GM18873 (cell line): ENCODE measurements at regions not wholly inside any gene's neighbourhood (a gene's known extent, or its start where the extent isn't known, plus 50 kb on each side); places are given as distances from the start of the nearest gene placed in this dataset.

Experiments
- ATAC-seq: cut with Tn5 transposase; IDR thresholded peaks from one replicate; pipeline ENCODE4 v1.9.1; 2021; ENCODE audit warnings: mild to moderate bottlenecking, moderate library complexity, moderate number of reproducible peaks; ENCODE audit not compliant: unreplicated experiment, low FRiP score

DNA sequence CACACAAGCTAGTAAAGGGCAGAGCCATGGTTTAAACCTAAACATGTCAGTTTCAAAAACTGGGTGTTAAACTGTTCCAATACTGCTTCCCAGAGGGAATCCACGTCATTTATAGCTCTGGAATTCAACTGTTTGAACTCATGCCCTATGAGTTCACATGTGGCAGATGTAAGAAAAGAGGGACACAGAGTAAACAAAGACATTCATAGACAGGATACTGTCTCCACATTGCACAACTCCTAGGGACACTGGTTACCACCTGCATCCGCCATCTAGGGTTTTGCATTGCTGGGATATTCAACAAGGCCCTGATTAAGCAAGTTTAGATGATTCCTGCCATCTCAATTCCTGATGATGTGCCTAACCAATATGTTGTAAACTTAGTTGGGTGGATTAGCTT lies 134.1 kb upstream of the COL8A1 start:
- no peak for ATAC-seq

- ATAC-seq: no peak
These were observed 135.0 kb upstream of the COL8A1 start for GRCh38 chr3:99503350-99503749.

- ATAC-seq: no peak
These were observed 135.5 kb upstream of the COL8A1 start for GRCh38 chr3:99502871-99503270.

DNA sequence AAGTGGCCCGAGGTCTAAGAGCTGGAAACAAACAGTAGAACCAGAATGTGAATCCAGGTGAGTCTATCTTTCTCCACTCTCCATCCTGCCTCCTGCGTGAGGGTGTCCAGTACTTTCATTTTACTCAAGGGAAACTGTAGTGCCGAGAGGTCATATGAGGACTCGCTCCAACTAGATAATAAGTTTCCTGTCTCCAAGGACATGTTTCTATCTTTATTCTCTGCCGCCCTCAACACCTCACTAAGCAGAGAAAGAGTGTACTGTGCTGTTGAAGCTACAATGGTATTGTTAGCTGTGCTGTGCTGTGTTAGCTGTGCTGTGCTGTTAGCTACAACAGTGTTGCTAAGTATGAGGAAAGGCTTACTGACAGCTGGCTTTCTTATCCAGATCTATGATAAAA lies 137.9 kb upstream of the COL8A1 start:
- no peak for ATAC-seq

DNA sequence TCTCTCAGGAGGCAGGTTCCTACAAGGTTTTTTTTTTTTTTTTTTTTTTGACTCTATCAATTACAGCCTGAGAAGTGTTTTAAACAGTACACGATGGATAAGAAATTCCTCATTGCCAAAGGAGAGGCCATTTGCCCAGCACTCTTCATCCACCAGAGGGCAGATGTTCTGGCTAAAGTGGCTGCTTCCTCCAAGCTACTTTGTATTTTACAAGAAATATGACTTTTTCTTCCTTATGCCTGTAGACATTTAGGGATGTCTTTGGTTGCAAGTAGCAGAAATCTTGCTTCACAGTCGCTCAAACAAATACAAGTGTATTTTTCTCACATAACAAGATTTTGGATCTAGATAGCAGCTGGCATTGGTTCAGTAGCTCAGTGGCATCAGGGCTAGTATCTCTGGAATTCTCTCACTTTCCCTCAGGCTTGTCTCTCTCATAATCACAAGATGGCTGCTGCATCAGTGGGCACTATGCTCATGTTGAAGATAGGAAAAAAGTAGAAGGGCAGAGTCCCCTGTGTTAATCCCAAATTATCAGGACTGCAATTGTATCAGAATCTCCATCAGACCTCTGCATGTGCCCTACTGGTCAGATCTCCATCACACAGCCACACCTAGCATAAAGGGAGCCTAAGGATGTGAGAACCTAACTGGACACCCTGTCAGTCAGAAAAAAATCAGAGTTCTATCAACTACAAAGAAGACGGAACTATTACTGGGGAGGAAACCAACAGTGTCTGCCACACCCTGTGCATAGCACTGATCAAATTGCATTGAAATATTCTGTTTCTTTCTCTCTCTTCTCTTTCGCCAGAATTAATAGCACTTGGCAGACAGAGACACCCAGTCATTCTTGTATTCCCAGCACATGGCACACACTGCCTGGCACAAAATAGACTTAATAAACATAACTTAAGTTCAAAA lies 138.9 kb upstream of the COL8A1 start:
- no peak for ATAC-seq

- no peak for ATAC-seq
These were observed 139.7 kb upstream of the COL8A1 start for GRCh38 chr3:99498550-99499234.

DNA sequence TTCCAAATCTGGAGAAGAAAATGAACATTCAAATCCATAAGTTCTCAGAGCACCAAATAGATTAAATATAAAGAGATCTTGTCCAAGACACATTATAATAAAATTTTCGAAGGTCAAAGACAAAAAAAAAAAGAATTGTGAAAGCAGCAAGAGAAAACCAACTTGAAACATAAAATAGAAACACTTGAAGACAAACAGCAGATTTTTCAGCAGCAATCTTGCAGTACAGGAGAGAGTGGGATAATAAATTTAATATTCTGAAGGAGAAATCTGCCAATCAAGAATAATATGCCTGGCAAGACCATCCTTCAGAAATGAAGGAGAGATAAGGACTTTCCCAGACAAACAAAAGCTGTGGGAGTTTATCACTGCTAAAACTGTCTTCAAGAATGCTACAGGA lies 150.5 kb upstream of the COL8A1 start:
- ATAC-seq: no peak

GRCh38 chr3:99485286-99485685 lies 153.1 kb upstream of the COL8A1 start:
- ATAC-seq: no peak

DNA sequence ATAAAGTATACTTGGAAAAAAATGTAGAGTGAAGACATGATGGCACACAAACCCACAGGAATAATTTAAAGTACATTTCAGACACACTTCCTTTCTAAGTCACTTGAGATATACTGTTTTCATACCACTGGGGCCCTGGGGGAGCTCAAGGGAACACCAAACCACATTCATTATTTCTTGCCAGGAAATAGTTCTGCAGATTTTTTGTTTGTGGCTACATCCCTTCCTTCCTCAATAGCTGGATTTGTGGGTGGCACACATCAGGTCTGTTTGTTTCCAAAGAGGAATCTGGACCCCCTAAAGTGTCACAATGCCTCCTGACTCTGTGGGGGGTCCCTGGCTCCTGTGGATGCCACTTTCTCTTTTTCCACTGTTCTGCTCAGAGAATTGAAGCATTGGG lies 153.5 kb upstream of the COL8A1 start:
- no peak for ATAC-seq

- ATAC-seq: no peak
These were observed 154.6 kb upstream of the COL8A1 start for GRCh38 chr3:99483841-99484240.

DNA sequence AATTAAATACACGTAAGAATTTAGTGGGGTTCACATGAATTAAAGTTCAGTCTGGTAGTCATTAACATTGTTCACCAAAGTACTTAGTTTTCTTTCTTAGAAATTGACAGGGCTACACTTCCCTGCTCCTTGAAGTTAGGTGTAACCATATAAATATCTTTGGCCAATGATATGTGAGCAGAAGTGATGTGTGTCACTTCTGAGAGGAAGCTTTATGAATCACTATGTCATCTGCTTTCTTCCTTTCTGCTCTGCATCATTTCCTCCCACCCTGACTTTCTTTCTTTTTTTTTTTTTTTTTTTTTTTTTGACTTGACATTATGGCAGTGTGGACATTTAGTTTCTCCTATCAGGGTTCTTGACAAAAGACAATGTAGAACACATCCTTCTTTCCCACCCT lies 156.2 kb upstream of the COL8A1 start:
- ATAC-seq: no peak

DNA sequence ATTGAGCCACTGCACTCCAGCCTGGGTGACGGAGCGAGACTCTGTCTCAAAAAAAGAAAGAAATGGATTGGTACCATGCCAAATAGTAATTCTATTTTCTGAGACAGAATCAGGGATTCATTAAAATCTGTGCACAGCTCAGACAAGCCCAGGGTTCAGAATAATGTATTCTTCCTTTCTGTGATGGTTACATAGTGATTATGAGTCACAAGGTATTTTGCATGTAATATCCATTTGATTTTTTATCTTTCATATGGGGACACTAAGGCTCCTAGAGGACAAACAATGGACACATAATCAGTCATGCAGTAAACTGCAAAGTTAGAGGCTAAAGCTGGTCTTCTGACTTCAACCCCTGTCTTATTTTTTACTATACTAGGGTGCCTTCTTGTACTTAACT lies 156.8 kb upstream of the COL8A1 start:
- ATAC-seq: no peak

- no peak for ATAC-seq
These were observed 158.6 kb upstream of the COL8A1 start for GRCh38 chr3:99479768-99480167.

DNA sequence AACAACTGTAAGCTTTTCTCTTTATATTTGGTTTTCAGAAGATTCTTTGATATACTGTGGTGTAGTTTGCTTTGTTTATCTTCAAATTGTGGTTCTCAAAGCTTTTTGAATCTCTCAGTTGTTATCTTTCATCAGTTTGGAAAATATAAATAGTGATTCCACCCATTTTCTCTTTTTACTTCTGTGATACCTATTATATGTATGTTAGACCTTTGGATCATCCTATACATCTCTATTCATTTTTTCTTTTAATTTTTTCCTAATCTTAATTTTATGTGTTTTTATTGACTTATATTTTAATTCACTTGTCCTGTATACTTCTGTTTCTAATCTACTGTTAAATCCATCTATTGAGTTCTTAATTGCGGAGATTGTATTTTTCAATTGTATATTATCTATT lies 160.7 kb upstream of the COL8A1 start:
- no peak for ATAC-seq

DNA sequence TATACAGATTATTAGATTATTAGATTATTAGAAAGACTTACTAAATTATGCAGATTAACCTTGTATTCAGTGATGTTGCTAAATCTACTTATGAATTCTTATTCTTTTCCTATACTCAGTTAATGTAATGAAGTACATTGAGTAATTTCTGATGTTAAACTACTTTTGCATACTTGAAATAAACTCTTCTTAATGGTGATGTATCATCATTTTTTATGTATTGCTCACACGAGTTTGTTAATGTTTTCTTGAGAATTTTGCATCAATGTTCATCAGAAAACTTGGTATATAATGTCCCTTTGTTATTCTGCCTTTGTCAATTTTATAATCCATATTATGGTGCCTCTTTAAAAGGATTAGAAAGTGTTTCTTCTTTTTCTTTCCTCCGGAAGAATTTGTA lies 163.2 kb upstream of the COL8A1 start:
- no peak for ATAC-seq

GRCh38 chr3:99474776-99475175 lies 163.6 kb upstream of the COL8A1 start:
- no peak for ATAC-seq

- ATAC-seq: no peak
These were observed 165.1 kb upstream of the COL8A1 start for GRCh38 chr3:99473321-99473751.

DNA sequence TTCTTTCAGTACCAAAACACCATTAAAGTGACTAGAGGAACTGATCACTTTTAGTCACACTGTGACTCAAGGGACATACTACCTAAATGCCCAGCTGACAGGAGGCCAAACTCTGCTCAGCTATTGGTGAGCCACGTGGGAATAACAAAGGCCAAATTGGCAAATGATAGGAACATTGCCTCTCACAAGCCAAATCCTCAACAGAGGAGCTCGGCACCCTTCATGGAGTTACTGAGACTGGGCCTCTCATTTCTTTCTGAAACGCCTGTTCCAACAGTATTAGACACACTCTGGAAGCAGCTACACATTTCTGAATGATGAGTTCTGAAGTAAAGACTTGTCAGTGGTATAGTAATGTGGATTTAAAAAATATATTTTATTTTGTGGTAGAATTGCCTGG lies 166.0 kb upstream of the COL8A1 start:
- no peak for ATAC-seq

DNA sequence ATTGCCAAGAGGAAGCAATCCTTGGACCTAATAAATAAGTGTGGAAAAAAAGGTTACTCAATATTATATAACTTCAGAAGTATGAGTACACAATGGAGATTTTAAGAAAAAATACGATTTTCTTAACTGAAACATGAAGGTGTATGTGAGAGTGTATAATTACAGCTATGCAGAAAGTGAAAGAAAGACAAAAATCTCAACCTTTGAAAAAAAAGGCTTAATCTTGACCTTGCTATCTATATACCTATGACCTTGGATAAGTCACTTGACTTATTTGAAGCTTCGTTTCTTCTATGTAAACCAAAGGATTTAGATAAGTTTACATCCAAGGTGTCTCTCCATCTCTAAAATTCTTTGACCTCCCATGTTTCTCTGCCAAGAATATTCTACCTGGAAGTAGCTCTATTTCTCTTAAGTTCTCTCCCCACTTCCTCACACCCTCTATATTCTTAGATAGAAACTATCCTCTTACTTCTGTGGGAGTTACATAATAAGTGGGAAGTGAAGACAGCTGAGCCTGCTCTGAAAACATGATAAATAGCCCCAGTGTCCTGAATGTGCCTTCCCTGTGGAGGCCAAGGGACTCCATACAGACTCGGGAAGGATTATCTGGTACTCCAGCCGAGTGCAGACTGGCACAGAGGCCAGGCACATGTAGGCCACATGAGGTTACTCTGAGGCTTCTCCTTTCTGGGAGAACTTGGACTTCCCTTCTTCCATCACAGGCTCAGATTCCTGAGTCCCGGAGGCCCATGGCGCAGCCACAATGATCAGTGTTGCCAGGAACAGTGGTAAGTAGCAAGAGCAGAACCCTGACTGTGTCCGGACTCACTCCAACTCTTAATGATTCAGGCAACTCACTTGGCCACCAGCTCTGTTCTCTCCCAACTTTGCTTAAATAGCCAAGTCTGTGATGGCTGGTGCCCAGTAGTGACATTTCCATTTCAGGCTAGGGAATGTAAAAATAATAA lies 166.8 kb upstream of the COL8A1 start:
- no peak for ATAC-seq

DNA sequence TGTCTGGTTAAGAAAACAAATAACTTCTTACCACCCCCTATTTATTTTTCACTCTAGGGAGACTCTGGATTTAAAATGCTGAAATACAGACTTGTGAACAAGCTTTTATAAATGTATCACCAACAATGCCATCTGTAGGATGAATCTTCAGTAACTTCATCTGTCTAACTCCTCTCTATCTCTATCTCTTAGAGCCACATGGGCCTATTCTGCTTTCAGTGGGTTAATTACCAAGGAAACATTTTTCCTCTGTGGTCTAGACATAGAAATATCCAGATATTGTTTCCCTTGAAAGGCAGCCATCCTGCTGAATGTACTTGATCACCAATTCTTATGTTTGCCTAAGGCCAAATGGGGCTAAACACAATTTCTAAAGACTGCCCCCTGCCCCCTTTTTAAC lies 167.6 kb upstream of the COL8A1 start:
- no peak for ATAC-seq

GRCh38 chr3:99468918-99469317 lies 169.5 kb upstream of the COL8A1 start:
- no peak for ATAC-seq
